B cell (primary cell): ENCODE measurements at regions not wholly inside any gene's neighbourhood (a gene's known extent, or its start where the extent isn't known, plus 50 kb on each side); places are given as distances from the start of the nearest gene placed in this dataset.

Experiments used
- ATAC-seq: fragments of 200-7000 bp; cut with Tn5 transposase; one replicate; pipeline ENCODE4 v1.10.0; 2021; ENCODE audit warnings: low read depth, mild to moderate bottlenecking, moderate number of reproducible peaks, moderate library complexity
- CTCF ChIA-PET: fragments of 350-600 bp; sonication (Branson Sonifier 250); formaldehyde crosslinking; loops from one replicate; lab custom pipeline; 2021; ENCODE audit warnings: antibody characterized with exemption, inconsistent platforms; lab: Charles Lee
- POLR2A ChIA-PET: fragments of 350-600 bp; sonication (Branson Sonifier 250); formaldehyde crosslinking; loops from one replicate; lab custom pipeline; 2021; ENCODE audit warnings: antibody characterized with exemption; lab: Charles Lee
- DNase-seq: peaks from one replicate; pipeline ENCODE4 v3.0.0; 2013
- H2AFZ ChIP-seq: 2 replicates; pipeline ENCODE4 v1.6.1; 2012; ENCODE audit warnings: mild to moderate bottlenecking, low read depth, low read length; ENCODE audit not compliant: insufficient read depth, poor library complexity, severe bottlenecking
- H3K27ac ChIP-seq, 2 donors: 1 replicate in 1 of 2; 2 replicates in 1 of 2; pipeline ENCODE4 v1.5.1; 2012 to 2013; ENCODE audit warnings: low read length in 2 of 2, mild to moderate bottlenecking in 2 of 2, moderate library complexity in 1 of 2
- H3K27me3 ChIP-seq, 4 experiments: fragments of 200-600 bp in 1 of 4; sonication (generic) in 1 of 4; replicated peaks in 1 of 4; 1 replicate in 2 of 4; 2 replicates in 2 of 4; pipeline versions ENCODE4 v1.6.1 to v1.7.0; 2013 to 2016; ENCODE audit warnings: low read length in 3 of 4, mild to moderate bottlenecking in 2 of 4, mixed read lengths in 1 of 4, moderate library complexity in 1 of 4; ENCODE audit not compliant: insufficient read depth in 4 of 4, control insufficient read depth in 3 of 4; ENCODE audit errors: control extremely low read depth in 1 of 4
- H3K36me3 ChIP-seq, 2 experiments: replicated peaks in 1 of 2; 1 replicate in 1 of 2; 2 replicates in 1 of 2; pipeline versions ENCODE4 v1.6.1 to v1.7.1; 2013; ENCODE audit warnings: low read length in 1 of 2; ENCODE audit not compliant: insufficient read depth in 2 of 2, control insufficient read depth in 1 of 2; ENCODE audit errors: control extremely low read depth in 1 of 2, extremely low read depth in 1 of 2
- H3K4me1 ChIP-seq, 2 donors: fragments of 200-600 bp in 1 of 2; sonication (generic) in 1 of 2; 1 replicate in 1 of 2; 2 replicates in 1 of 2; pipeline versions ENCODE4 v1.5.1 to v1.6.1; 2013 to 2017; ENCODE audit warnings: low read length in 2 of 2; ENCODE audit not compliant: control insufficient read depth in 2 of 2, insufficient read depth in 2 of 2
- H3K4me2 ChIP-seq: replicated peaks from 2 replicates; pipeline ENCODE3; 2012; ENCODE audit warnings: mild to moderate bottlenecking, low read depth, low read length; ENCODE audit not compliant: poor library complexity, severe bottlenecking
- H3K4me3 ChIP-seq, 5 experiments: fragments of 200-600 bp in 1 of 5; sonication (generic) in 1 of 5; 1 replicate in 3 of 5; 2 replicates in 2 of 5; pipeline versions ENCODE4 v1.5.1 to v1.7.0; 2011 to 2016; ENCODE audit warnings: low read length in 4 of 5, mild to moderate bottlenecking in 4 of 5, low read depth in 2 of 5, control low read depth in 1 of 5, moderate library complexity in 1 of 5; ENCODE audit not compliant: insufficient read depth in 1 of 5; ENCODE audit errors: control extremely low read depth in 1 of 5, extremely low read depth in 1 of 5
- H3K79me2 ChIP-seq: fragments of 200-600 bp; sonication (generic); one replicate; pipeline ENCODE4 v1.6.0; 2016; ENCODE audit warnings: low read length; ENCODE audit not compliant: control insufficient read depth, insufficient read depth
- H3K9ac ChIP-seq: fragments of 200-600 bp; sonication (generic); 2 replicates; pipeline ENCODE4 v1.6.1; 2017; ENCODE audit warnings: mild to moderate bottlenecking, low read length, moderate library complexity
- H3K9me3 ChIP-seq, 3 donors: one replicate each; pipeline versions ENCODE4 v1.6.1 to v1.7.1; 2013; ENCODE audit warnings: low read length in 2 of 3; ENCODE audit not compliant: control insufficient read depth in 2 of 3, insufficient read depth in 1 of 3; ENCODE audit errors: control extremely low read depth in 1 of 3
- H4K20me1 ChIP-seq: 2 replicates; pipeline ENCODE4 v1.6.0; 2012; ENCODE audit warnings: mild to moderate bottlenecking, low read length; ENCODE audit not compliant: insufficient read depth, control insufficient read depth, poor library complexity, severe bottlenecking
- H3K27ac Mint-ChIP-seq: one replicate; pipeline ENCODE4 v1.8.0; 2021; ENCODE audit warnings: mixed read lengths
- H3K27me3 Mint-ChIP-seq: one replicate; pipeline ENCODE4 v1.8.0; 2021; ENCODE audit warnings: mixed read lengths
- H3K4me1 Mint-ChIP-seq: one replicate; pipeline ENCODE4 v1.8.0; 2021; ENCODE audit warnings: mixed read lengths
- H3K4me3 Mint-ChIP-seq: one replicate; pipeline ENCODE4 v1.8.0; 2021; ENCODE audit warnings: mixed read lengths
- H3K9me3 Mint-ChIP-seq: one replicate; pipeline ENCODE4 v1.8.0; 2022; ENCODE audit warnings: mixed read lengths; ENCODE audit not compliant: insufficient read depth
- CTCF ChIP-seq: fragments of 200-600 bp; IDR thresholded peaks from one replicate; pipeline ENCODE4 v1.8.0; 2022; ENCODE audit warnings: antibody characterized with exemption, mild to moderate bottlenecking
- EZH2 ChIP-seq: IDR thresholded peaks from 2 replicates; pipeline ENCODE4 v1.6.1; 2012; ENCODE audit warnings: borderline replicate concordance, low read depth, mild to moderate bottlenecking, moderate library complexity, low read length; ENCODE audit not compliant: insufficient read depth, poor library complexity, severe bottlenecking
- WGBS: methylation state at CpG from one replicate; pipeline ENCODE4 v1.1.5; 2013; ENCODE audit warnings: missing lambda C conversion rate; ENCODE audit not compliant: insufficient coverage; 5-methylcytosine and 5-hydroxymethylcytosine counted together
- intact Hi-C: fragments of 100-400 bp; cut with micrococcal nuclease; formaldehyde crosslinking; loops from one replicate; pipeline ENCODE4 v1.10.0; 2022

GRCh38 chr2:240300840-240301239 lies 134.6 kb upstream of the GPC1 start:
- peaks cover 12% of the 10 kb centered on the region for H3K27me3 Mint-ChIP-seq
- Histone ChIP-seq H3K79me2 (no peaks in the 10 kb centered on the region), H3K9me3 (no peaks in the 10 kb centered on the region), H3K4me2 (no peak overlapping the region), H3K9ac (no peak overlapping the region), H2AFZ (no peak overlapping the region), H3K27me3 (no peaks in the 10 kb centered on the region), H3K4me3 (no peak overlapping the region), H4K20me1 (no peaks in the 10 kb centered on the region), H3K27ac (no peak overlapping the region), H3K4me1 (no peaks in the 10 kb centered on the region), H3K36me3 (no peaks in the 10 kb centered on the region)
- CTCF ChIA-PET = no interaction called here
- DNase-seq (no peak), ATAC-seq (no peak)
- H3K4me1 Mint-ChIP-seq = no peaks in the 10 kb centered on the region
- POLR2A ChIA-PET = no interaction called here
- no peak overlapping the region for H3K27ac Mint-ChIP-seq
- WGBS = 90% methylated on average over 8 of the region's 8 CpGs
- intact Hi-C loops = no loop called here
- TF ChIP-seq CTCF (no peak), EZH2 (no peak)
- H3K4me3 Mint-ChIP-seq = no peak overlapping the region
- H3K9me3 Mint-ChIP-seq = no peaks in the 10 kb centered on the region

- Histone ChIP-seq H3K27me3 (no peaks in the 10 kb centered on the region), H3K4me1 (no peaks in the 10 kb centered on the region), H2AFZ (no peak overlapping the region), H3K27ac (no peak overlapping the region), H3K9ac (no peak overlapping the region), H3K4me2 (no peak overlapping the region), H3K9me3 (no peaks in the 10 kb centered on the region), H3K36me3 (no peaks in the 10 kb centered on the region), H3K79me2 (no peaks in the 10 kb centered on the region), H4K20me1 (no peaks in the 10 kb centered on the region), H3K4me3 (no peak overlapping the region)
- CTCF ChIA-PET = no interaction called here
- no peaks in the 10 kb centered on the region for H3K4me1 Mint-ChIP-seq
- DNase-seq (no peak), ATAC-seq (no peak)
- no peak overlapping the region for H3K27ac Mint-ChIP-seq
- POLR2A ChIA-PET = no interaction called here
- H3K27me3 Mint-ChIP-seq = peaks cover 12% of the 10 kb centered on the region
- H3K4me3 Mint-ChIP-seq = no peak overlapping the region
- no peaks in the 10 kb centered on the region for H3K9me3 Mint-ChIP-seq
- TF ChIP-seq CTCF (no peak), EZH2 (no peak)
- 87% methylated on average over 10 of the region's 13 CpGs for WGBS
- intact Hi-C loops = no loop called here
Observed at GRCh38 chr2:240301256-240301795, 134.1 kb upstream of the GPC1 start.
